Kidney epithelial cell (primary cell): ENCODE measurements at regions not wholly inside any gene's neighbourhood (a gene's known extent, or its start where the extent isn't known, plus 50 kb on each side); places are given as distances from the start of the nearest gene placed in this dataset.

ENCODE experiments used
- DNase-seq: peaks from one replicate; pipeline ENCODE4 v3.0.0-alpha.2; 2010; ENCODE audit warnings: low read depth
- H3K27me3 ChIP-seq: 2 replicates; pipeline ENCODE4 v1.6.0; 2011; ENCODE audit warnings: low read length; ENCODE audit not compliant: control insufficient read depth, insufficient read depth
- H3K36me3 ChIP-seq: 2 replicates; pipeline ENCODE4 v1.5.1; 2011; ENCODE audit warnings: low read length; ENCODE audit not compliant: control insufficient read depth, insufficient read depth
- H3K4me3 ChIP-seq: 2 replicates; pipeline ENCODE4 v1.5.1; 2011; ENCODE audit warnings: low read depth, mild to moderate bottlenecking, control low read depth, low read length
- TF ChIP-seq, protein P1 (sequence below): IDR thresholded peaks from 2 replicates; pipeline ENCODE4 v1.5.1; 2011; ENCODE audit warnings: mild to moderate bottlenecking, moderate library complexity, low read length, control low read depth, inconsistent platforms; ENCODE audit not compliant: insufficient read depth, poor library complexity, severe bottlenecking

DNA sequence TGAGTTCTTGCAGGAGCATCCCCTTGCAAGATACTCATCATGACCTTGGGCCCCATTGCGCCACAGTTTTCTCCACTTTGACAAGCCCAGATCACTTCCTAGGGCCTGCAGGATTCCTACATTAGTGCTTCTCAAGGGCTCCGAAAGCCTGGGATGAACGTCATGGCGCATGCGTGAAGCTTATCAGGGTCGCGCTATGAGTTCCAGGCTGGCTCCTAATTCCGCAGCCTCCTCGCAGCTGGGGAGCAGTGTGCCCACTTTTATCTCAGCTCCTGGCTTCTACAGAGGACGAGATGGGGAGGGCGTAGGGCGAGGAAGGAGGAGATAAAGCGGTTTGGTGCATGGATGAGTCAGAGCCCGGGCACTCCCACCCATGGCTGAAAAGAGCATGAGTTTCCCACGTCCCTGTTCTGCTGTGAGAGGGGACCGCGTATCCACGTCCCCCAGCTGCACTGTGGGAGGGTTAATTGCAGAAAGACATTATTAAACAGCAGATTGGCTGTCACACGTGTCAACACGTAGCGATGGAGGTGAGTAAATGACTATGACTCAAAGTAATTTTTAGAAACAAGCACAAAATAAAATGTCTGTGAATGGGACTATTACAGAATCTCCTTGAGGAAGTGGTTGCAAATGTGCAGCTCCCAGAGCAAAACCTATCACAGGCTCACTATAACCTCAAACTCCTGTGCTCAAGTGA lies 72.9 kb upstream of the DSP start:
- no peaks in the 10 kb centered on the region for H3K36me3 ChIP-seq
- DNase-seq: peak; percentile 31
- H3K27me3 ChIP-seq: no peaks in the 10 kb centered on the region
- peak overlapping the region; percentile 12 for H3K4me3 ChIP-seq
- TF ChIP-seq, protein P1, sequence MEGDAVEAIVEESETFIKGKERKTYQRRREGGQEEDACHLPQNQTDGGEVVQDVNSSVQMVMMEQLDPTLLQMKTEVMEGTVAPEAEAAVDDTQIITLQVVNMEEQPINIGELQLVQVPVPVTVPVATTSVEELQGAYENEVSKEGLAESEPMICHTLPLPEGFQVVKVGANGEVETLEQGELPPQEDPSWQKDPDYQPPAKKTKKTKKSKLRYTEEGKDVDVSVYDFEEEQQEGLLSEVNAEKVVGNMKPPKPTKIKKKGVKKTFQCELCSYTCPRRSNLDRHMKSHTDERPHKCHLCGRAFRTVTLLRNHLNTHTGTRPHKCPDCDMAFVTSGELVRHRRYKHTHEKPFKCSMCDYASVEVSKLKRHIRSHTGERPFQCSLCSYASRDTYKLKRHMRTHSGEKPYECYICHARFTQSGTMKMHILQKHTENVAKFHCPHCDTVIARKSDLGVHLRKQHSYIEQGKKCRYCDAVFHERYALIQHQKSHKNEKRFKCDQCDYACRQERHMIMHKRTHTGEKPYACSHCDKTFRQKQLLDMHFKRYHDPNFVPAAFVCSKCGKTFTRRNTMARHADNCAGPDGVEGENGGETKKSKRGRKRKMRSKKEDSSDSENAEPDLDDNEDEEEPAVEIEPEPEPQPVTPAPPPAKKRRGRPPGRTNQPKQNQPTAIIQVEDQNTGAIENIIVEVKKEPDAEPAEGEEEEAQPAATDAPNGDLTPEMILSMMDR: no peak

DNA sequence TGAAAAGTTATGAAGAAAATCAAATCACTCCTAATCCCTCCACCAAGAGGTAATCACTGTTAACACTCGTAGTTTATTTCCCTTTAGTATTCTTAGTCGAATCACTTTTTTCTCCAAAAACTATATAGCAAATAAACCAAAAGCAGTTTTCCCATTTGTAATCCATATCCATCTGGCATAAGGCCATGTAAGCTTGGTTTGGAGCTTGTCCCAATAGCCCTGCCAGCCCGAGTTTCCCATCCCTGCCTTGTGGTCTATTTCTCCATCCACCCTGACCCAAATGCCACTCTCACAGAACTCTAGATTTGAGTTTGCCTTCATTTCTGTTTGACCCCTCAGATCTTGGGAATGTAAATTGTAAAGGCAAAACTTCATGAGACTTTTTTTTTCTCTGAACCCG lies 71.8 kb upstream of the DSP start:
- Histone ChIP-seq H3K36me3 (no peaks in the 10 kb centered on the region), H3K27me3 (no peaks in the 10 kb centered on the region), H3K4me3 (no peak overlapping the region)
- no peak for DNase-seq
- TF ChIP-seq, protein P1: no peak

DNA sequence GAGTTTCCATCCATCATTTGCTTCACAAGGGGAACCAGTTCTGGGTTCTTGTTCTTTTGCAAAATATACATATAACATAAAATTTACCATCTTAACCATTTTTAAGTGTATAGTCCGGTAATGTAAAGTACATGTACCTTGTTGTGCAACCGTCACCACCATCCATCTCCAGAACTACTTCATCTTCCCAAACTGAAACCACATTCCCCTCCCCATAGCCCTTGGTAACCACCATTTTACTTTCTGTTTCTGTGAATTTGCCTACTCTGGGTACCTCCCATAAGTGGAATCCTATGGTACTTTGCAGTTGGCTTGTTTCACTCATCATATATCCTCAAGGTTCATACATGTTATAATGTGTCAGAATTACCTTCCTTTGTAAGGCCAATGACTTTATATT lies 70.3 kb upstream of the DSP start:
- no peak for DNase-seq
- no peak overlapping the region for H3K4me3 ChIP-seq
- no peaks in the 10 kb centered on the region for H3K36me3 ChIP-seq
- TF ChIP-seq, protein P1: no peak
- H3K27me3 ChIP-seq: no peaks in the 10 kb centered on the region

DNA sequence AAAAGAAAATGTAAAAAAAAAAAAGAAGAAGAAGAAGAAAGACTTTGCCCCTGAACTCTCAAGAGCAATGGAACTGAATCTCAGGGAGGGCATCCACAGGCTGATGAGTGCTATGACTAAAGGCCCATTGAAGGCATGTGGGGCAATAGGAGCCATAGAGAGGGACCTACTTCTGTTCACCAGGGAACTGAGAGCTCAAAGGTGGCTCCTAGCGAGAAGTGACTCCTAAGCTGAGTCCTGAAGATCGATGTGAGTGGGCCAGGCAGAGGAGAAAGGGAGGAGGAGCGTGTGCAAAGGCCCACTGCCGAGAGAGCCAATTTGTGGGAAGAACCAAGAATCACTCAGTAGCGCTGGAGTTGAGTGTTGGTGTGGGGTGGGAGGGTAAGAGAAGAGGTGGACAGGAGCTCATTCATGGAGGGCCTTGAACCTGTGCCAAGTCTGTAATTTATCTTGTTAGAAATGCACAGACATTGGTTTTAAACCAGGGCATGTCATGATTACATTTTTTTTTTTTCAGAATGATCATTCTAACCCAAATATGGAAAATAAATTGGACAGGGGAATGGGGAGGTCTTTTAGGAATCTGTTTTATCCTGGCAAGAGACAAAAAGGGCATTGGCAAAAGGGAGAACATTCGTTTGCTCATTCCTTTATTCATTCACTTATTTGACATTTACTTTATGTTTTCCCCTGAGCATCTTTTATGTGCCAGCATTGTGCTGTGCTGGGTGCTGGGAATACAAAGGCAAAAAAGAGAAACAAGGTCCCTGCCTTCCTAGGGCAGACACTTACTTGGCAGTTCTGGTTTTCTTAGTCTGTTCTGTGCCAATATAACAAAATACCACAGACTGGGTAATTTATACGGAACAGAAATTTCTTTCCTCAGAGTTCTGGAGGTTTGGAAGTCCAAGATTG lies 67.4 kb upstream of the DSP start:
- TF ChIP-seq, protein P1: no peak
- no peaks in the 10 kb centered on the region for H3K36me3 ChIP-seq
- H3K27me3 ChIP-seq: no peaks in the 10 kb centered on the region
- H3K4me3 ChIP-seq: no peak overlapping the region
- no peak for DNase-seq

DNA sequence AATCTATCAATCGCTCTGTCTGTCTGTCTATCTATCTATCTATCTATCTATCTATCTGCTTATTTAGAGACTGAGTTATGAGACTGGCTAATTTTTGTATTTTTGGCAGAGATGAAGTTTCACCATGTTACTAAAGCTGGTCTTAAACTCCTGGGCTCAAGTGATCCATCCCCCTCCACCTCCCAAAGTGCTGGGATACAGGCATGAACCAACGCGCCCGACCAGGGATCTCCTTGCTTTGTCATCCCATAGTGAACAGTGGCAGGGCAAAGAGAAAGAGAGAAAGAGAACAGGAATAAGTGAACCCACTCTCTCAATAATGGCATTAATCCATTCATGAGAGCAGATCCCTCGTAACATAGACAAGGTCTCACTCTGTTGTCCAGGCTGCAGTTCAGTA lies 66.4 kb upstream of the DSP start:
- TF ChIP-seq, protein P1: no peak
- no peaks in the 10 kb centered on the region for H3K27me3 ChIP-seq
- H3K4me3 ChIP-seq: no peak overlapping the region
- no peak for DNase-seq
- no peaks in the 10 kb centered on the region for H3K36me3 ChIP-seq
